ENCODE measurements at regions not wholly inside any gene's neighbourhood (a gene's known extent, or its start where the extent isn't known, plus 50 kb on each side); places are given as distances from the start of the nearest gene placed in this dataset.
"Not testable (repeated sequence)": the region's sequence is repeated elsewhere in the genome, so short reads cannot be mapped to it uniquely, and the experiment has no call there.

DNA sequence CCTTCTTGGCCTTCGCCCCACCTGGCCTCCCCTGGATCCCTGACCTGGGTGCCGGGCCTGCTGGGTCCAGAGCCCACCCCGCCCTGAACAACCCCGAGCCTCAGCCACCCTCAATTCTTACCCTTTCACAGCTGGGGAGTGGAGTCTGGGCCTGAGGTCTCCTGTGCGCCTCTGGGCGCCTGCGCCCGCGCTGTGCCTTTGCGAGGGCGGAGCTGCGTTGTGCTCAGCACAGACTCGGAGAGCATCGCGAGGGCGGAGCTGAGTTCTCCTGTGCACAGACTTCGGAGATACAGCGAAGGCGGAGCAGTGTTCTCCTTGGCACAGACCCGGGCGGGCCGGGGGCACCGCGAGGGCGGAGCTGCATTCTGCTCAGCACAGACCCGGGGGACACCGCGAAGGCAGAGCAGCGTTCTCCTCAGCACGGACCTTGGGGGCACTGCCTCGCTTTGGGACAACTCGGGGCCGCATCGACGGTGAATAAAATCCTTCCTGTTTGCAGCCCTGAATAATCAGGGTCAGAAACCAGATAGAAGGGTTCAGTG is 547.2 kb downstream of the FAM72C start:
- not testable (repeated sequence) for H3K27me3 ChIP-seq; H3K36me3 ChIP-seq; H3K4me3 ChIP-seq; H3K9me3 ChIP-seq (replicated peaks); H3K27ac ChIP-seq; H3K4me1 ChIP-seq
- DNase-seq = peak in 1 of 2 experiments; percentile 2

GRCh38 chr1:143423832-143424231 is 548.0 kb downstream of the FAM72C start:
- H3K36me3 ChIP-seq; DNase-seq; H3K27ac ChIP-seq; H3K27me3 ChIP-seq; H3K4me3 ChIP-seq; H3K4me1 ChIP-seq; H3K9me3 ChIP-seq (replicated peaks): not testable (repeated sequence)

GRCh38 chr1:143421290-143421689 is 550.5 kb downstream of the FAM72C start:
- not testable (repeated sequence) for H3K27me3 ChIP-seq; H3K27ac ChIP-seq; H3K4me3 ChIP-seq; H3K4me1 ChIP-seq; H3K9me3 ChIP-seq (replicated peaks); H3K36me3 ChIP-seq
- peak in 1 of 2 experiments; percentile 2 for DNase-seq

All from SJCRH30 (cell line).